DND-41 (cell line): ENCODE measurements at regions not wholly inside any gene's neighbourhood (a gene's known extent, or its start where the extent isn't known, plus 50 kb on each side); places are given as distances from the start of the nearest gene placed in this dataset.

Source experiments
- ATAC-seq: fragments of 200-7000 bp; cut with Tn5 transposase; 3 replicates; pipeline ENCODE4 v1.9.1; 2021; ENCODE audit warnings: low read depth; ENCODE audit not compliant: insufficient read depth
- DNase-seq: peaks from one replicate; pipeline ENCODE4 v3.0.0-alpha.2; 2020
- H2AFZ ChIP-seq: 2 replicates; pipeline ENCODE4 v1.6.0; 2012; ENCODE audit warnings: low read depth, low read length
- H3K27ac ChIP-seq: 2 replicates; pipeline ENCODE4 v1.5.1; 2012; ENCODE audit warnings: low read length, inconsistent platforms
- H3K27me3 ChIP-seq: fragments of 200-600 bp; sonication (generic); 2 replicates; pipeline ENCODE4 v1.6.0; 2012; ENCODE audit warnings: low read length, mild to moderate bottlenecking, inconsistent platforms; ENCODE audit not compliant: insufficient read depth, poor library complexity
- H3K36me3 ChIP-seq: 2 replicates; pipeline ENCODE4 v1.5.1; 2012; ENCODE audit warnings: low read length, inconsistent platforms; ENCODE audit not compliant: insufficient read depth
- H3K4me1 ChIP-seq: 2 replicates; pipeline ENCODE4 v1.5.1; 2012; ENCODE audit warnings: mild to moderate bottlenecking, low read length; ENCODE audit not compliant: insufficient read depth
- H3K4me2 ChIP-seq: 2 replicates; pipeline ENCODE4 v1.6.0; 2012; ENCODE audit warnings: mild to moderate bottlenecking, moderate library complexity, low read length, inconsistent platforms; ENCODE audit not compliant: insufficient read depth
- H3K4me3 ChIP-seq, 2 experiments: fragments of 200-600 bp in 1 of 2; shearing (Covaris generic) in 1 of 2; 2 replicates each; pipeline ENCODE4 v1.5.1; 2012 to 2016; ENCODE audit warnings: inconsistent platforms in 2 of 2, low read length in 2 of 2, mild to moderate bottlenecking in 2 of 2, low read depth in 1 of 2, moderate library complexity in 1 of 2
- H3K79me2 ChIP-seq: 2 replicates; pipeline ENCODE4 v1.6.0; 2012; ENCODE audit warnings: low read length, inconsistent platforms; ENCODE audit not compliant: insufficient read depth
- H3K9ac ChIP-seq: 2 replicates; pipeline ENCODE4 v1.6.0; 2012; ENCODE audit warnings: low read depth, mild to moderate bottlenecking, inconsistent platforms, low read length, moderate library complexity
- H3K9me3 ChIP-seq: 2 replicates; pipeline ENCODE4 v1.5.1; 2012; ENCODE audit warnings: low read length, moderate library complexity, mild to moderate bottlenecking, inconsistent platforms; ENCODE audit not compliant: insufficient read depth, severe bottlenecking
- H4K20me1 ChIP-seq: 2 replicates; pipeline ENCODE4 v1.6.0; 2012; ENCODE audit warnings: low read length; ENCODE audit not compliant: insufficient read depth
- CTCF ChIP-seq: IDR thresholded peaks from 2 replicates; pipeline ENCODE4 v1.5.1; 2012; ENCODE audit warnings: borderline replicate concordance, low read length, moderate library complexity, mild to moderate bottlenecking; ENCODE audit not compliant: poor library complexity, severe bottlenecking; ENCODE audit errors: extremely low read depth
- EZH2 ChIP-seq: IDR thresholded peaks from 3 replicates; pipeline ENCODE4 v1.6.1; 2012; ENCODE audit warnings: borderline replicate concordance, low read depth, mild to moderate bottlenecking, moderate library complexity, low read length, inconsistent platforms; ENCODE audit not compliant: severe bottlenecking

GRCh38 chr18:40102903-40103302 is 1852.1 kb upstream of the PIK3C3 start:
- Histone ChIP-seq H4K20me1 (no peaks in the 10 kb centered on the region), H3K4me3 (no peak overlapping the region), H3K4me1 (no peaks in the 10 kb centered on the region), H3K9ac (no peak overlapping the region), H3K9me3 (no peaks in the 10 kb centered on the region), H3K36me3 (no peaks in the 10 kb centered on the region), H2AFZ (no peak overlapping the region), H3K27ac (no peak overlapping the region), H3K4me2 (no peak overlapping the region), H3K27me3 (no peaks in the 10 kb centered on the region), H3K79me2 (no peaks in the 10 kb centered on the region)
- no peak for ATAC-seq
- TF ChIP-seq CTCF = no peak
- no peak for TF ChIP-seq EZH2
- no peak for DNase-seq

- Histone ChIP-seq H3K79me2 (no peaks in the 10 kb centered on the region), H3K4me1 (no peaks in the 10 kb centered on the region), H3K4me3 (no peak overlapping the region), H2AFZ (no peak overlapping the region), H4K20me1 (no peaks in the 10 kb centered on the region), H3K9me3 (no peaks in the 10 kb centered on the region), H3K9ac (no peak overlapping the region), H3K27me3 (no peaks in the 10 kb centered on the region), H3K36me3 (no peaks in the 10 kb centered on the region), H3K4me2 (no peak overlapping the region), H3K27ac (no peak overlapping the region)
- DNase-seq (no peak), ATAC-seq (no peak)
- TF ChIP-seq CTCF (no peak), EZH2 (no peak)
These were observed 1855.4 kb upstream of the PIK3C3 start for GRCh38 chr18:40099641-40100040.

- DNase-seq = no peak
- H3K4me2 ChIP-seq = no peak overlapping the region
- no peak overlapping the region for H3K9ac ChIP-seq
- ATAC-seq = no peak
- no peaks in the 10 kb centered on the region for H3K79me2 ChIP-seq
- no peaks in the 10 kb centered on the region for H3K36me3 ChIP-seq
- TF ChIP-seq EZH2 (no peak), CTCF (no peak)
- H3K4me1 ChIP-seq = no peaks in the 10 kb centered on the region
- H3K9me3 ChIP-seq = no peaks in the 10 kb centered on the region
- H3K27ac ChIP-seq = no peak overlapping the region
- H2AFZ ChIP-seq = no peak overlapping the region
- H4K20me1 ChIP-seq = no peaks in the 10 kb centered on the region
- H3K4me3 ChIP-seq = no peak overlapping the region
- H3K27me3 ChIP-seq = no peaks in the 10 kb centered on the region
These were observed 1858.4 kb upstream of the PIK3C3 start for GRCh38 chr18:40096675-40097074.

GRCh38 chr18:40094441-40094840 is 1860.6 kb upstream of the PIK3C3 start:
- H3K9ac ChIP-seq = no peak overlapping the region
- H3K27me3 ChIP-seq = no peaks in the 10 kb centered on the region
- no peak overlapping the region for H3K4me2 ChIP-seq
- no peaks in the 10 kb centered on the region for H3K36me3 ChIP-seq
- TF ChIP-seq EZH2 = no peak
- no peak for TF ChIP-seq CTCF
- H3K27ac ChIP-seq = no peak overlapping the region
- no peak overlapping the region for H2AFZ ChIP-seq
- H3K4me1 ChIP-seq = no peaks in the 10 kb centered on the region
- no peaks in the 10 kb centered on the region for H3K79me2 ChIP-seq
- ATAC-seq (no peak), DNase-seq (no peak)
- H3K9me3 ChIP-seq = no peaks in the 10 kb centered on the region
- no peak overlapping the region for H3K4me3 ChIP-seq
- H4K20me1 ChIP-seq = no peaks in the 10 kb centered on the region
